KG1 (cell line): ENCODE measurements at regions not wholly inside any gene's neighbourhood (a gene's known extent, or its start where the extent isn't known, plus 50 kb on each side); places are given as distances from the start of the nearest gene placed in this dataset.

Experiments used
- DNase-seq: peaks from one replicate; lab custom pipeline; 2025; lab: John Stamatoyannopoulos, UW

- no peak for DNase-seq
Measured at GRCh38 chr2:118321432-118322105, 233.3 kb downstream of the INSIG2 start.

- DNase-seq, result no peak
Measured at GRCh38 chr2:118320658-118321057, 232.4 kb downstream of the INSIG2 start.

DNA sequence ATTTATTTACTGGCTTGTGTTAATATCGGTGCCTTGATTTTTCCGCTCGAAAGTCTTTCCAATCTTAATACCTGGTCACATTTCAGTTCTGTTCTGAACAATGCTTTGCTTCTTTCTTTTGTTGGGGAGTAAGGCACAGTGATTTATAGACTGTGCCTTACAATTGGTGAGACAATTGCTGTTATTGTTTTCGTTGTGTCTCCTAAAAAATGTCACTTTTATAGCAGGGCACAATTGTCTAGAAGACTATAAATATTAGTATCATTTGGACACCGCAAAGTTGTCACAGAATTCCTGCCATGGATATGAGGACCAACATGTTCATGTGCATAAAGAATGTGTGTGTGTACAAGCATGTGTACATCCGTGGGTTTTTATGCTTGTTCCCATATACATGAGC is 231.9 kb downstream of the INSIG2 start:
- DNase-seq, result no peak

DNA sequence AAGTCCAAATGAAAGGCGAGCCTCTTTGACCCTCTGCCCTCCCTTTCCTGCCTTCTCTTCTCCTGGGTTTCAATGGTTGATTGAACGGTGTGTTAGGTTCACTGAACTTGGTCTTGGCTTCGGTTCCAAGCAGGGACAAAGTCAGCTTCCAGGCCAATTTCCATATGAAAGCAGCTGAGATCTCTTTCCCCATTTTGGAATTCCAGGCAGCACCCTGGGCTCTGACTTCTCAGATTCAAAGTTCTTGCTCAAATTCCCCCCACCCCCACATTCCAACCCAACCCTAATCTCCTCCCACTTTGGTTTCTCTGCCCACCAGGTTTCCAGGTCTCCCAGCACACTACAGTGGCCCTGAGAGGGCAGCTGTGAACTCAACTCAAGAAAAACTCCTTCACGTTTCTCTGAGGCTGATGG is 231.0 kb downstream of the INSIG2 start:
- no peak for DNase-seq

GRCh38 chr2:118315606-118316005 is 227.3 kb downstream of the INSIG2 start:
- no peak for DNase-seq

DNA sequence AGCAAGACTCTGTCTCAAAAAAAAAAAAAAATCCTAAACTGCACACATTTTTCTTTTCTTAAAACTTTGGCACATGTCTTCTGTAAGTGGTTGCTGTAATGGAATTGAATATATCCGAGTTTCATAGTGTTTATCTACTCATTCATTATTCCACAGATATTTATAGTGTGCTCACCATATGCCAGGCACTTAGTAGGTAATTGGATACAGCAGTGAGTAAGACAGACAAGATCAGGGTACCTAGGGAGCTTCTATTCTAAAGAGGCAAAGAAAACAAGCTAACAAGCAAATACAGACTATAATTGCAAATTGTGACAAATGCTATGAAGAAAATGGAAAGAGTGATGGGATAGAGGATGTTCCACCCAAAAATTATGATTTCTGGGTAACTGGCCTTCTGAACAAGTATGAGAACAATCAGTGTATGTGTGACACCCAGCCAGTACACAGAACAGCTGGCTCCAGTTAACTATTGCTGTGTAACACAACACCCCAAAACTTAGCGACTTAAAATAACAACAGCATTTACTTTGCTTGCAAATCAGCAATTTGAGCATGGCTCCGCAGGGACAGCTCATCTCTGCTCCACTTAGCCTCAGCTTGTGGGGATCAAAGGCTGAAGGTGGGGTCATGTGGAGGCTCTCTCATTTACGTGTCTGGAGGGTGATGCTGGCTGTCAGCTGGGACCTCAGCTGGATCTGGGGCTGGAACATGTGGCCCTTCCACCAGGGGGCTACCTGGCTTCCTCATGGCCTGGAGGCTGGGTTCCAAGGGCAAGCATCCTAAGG is 224.9 kb downstream of the INSIG2 start:
- DNase-seq, result no peak

- no peak for DNase-seq
Measured at GRCh38 chr2:118310681-118311429, 222.6 kb downstream of the INSIG2 start.

DNA sequence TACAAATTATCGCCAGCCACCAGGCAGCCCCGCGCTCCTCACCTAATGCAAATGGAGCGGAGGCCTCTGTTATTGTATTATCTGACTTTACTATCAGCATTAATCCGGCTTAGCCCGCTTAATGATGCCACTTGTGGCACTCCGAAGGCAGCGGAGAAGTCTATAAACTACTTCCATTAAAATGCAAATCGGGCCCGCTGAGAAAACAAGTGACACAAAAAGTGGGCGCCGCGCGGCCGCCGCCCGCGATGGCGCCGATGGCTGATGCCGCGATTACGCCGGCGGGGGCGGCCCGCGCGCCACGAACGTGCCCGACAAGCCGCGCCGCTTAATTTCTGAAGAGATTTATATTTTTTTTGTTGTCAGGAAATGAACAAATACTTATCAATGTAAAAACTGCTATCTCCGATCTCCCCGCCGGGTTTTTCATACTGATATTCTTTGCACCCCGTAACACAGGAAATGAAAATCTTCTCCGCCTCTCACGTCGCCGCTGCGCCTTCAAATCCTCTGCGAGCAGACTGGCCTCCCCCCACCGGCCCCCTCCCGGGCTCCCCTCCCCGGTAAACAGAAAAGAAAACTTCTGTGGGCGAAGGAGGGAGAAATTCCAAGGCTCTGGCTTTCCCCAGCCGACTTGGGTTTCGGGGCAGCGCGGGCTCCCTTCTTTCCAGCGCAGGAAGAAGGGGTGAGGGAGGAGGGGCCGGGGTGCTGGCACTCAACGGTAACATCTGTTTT is 221.8 kb downstream of the INSIG2 start:
- no peak for DNase-seq

DNA sequence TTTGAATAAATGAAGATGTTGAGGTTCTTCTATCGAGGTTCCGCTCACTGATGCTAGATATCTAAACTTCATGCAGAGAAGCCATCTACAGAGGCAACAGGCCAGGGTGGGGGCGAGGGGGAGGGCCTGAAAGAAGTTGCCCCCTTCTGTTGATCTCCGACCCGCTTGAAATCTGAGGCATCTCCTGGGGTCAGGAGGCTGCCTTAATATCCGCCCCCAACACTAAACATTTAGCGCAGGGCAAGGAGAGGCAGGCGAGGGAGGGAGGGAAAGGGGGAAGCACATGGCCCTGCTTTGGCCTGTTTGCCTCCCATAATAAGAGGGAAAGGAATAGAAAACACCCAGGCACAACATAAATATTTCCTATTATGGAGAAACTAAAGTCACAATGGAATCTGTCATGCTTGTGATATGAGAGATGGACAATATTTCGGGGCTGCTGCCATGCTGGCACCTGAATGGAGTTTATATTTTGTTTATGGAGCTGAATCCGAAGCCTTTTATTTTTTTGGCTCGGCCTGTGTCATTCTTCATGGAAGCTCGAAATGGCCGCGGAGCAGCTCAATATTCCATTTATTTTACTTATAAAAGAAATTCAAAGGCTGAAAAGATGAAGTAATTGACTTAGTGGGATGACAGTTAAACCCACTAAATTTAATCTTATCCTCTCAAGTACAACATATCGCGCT is 221.1 kb downstream of the INSIG2 start:
- no peak for DNase-seq

DNA sequence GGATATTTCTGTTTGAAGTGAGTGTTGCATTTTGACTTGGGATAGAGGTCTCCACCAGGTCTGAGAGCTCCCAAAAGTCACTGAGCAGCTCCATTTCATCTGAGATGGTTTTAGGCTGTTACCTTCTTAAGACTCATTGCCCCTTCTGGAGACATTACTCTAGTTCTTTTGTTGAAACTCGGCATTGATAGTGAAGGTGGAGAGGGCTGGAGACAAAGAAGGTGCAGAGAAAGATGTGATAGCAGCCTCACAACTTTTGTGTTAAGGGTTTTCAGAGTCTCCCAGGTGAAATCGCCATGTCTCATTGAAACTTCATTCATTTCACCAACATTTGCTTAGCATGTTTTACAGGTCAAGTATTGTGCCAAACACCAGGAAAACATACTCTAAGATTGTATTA is 219.6 kb downstream of the INSIG2 start:
- DNase-seq, result no peak

DNA sequence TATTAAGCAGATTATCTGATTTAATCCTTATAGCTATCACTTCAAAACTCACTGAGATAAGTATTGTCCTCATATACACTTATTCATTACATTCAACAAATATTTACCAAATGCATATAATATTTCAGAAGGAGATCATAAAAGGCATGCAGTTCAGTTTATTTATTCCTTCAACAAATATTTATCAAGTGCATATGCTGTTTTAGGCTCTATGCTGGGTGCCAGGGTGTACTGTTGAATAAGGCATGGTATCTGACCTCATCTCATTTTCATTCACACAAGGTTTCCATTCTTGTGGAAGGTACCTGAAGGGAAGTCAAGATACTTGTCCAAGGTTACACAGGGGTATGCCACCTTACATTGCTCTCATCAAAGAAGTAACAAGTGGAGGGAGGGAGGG is 213.0 kb downstream of the INSIG2 start:
- no peak for DNase-seq

DNA sequence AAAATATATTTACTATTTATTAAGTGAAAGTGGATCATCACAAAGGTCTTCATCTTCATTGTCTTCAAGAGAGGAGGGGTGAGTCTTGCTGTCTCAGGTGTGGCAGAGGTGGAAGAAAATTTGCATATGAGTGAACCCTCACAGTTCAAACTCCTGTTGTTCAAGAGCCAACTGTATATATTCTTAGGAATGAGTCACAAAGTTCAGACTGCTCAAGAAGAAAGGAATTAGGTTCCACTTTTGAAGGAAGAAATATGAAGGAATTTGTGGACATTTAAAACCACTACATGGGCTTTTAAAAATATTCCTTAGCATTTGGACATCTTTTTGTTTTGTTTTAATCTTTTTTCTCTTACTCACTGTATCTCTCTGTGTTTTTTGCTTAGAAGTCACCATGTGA is 212.6 kb downstream of the INSIG2 start:
- DNase-seq, result no peak

GRCh38 chr2:118296663-118297062 is 208.4 kb downstream of the INSIG2 start:
- no peak for DNase-seq

GRCh38 chr2:118295592-118296390 is 207.5 kb downstream of the INSIG2 start:
- no peak for DNase-seq

GRCh38 chr2:118294063-118294462 is 205.8 kb downstream of the INSIG2 start:
- DNase-seq, result no peak

DNA sequence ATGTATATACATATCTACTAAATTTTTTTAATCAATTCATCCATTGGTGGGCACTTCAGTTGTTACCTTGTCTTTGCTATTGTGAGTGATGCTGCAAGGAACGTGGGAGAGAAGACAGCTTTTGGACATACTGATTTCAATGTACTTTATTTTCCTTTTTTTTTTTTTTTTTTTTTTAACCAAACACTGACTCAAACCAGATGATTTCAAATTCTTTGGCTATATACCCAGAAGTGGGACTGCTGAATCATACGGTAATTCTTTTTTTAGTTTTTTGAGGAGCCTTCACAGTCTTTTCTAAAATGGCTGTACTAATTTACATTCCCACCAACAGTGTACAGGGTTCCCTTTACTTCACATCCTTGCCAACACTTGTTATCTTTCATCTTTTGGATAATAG is 204.7 kb downstream of the INSIG2 start:
- no peak for DNase-seq

- DNase-seq, result no peak
Measured at GRCh38 chr2:118291251-118291880, 203.1 kb downstream of the INSIG2 start.

GRCh38 chr2:118290411-118291250 is 202.4 kb downstream of the INSIG2 start:
- DNase-seq, result no peak

- DNase-seq, result no peak
Measured at GRCh38 chr2:118279005-118279404, 190.7 kb downstream of the INSIG2 start.
